Inflammatory macrophage (primary cell): ENCODE measurements at regions not wholly inside any gene's neighbourhood (a gene's known extent, or its start where the extent isn't known, plus 50 kb on each side); places are given as distances from the start of the nearest gene placed in this dataset.
"Not testable (repeated sequence)": the region's sequence is repeated elsewhere in the genome, so short reads cannot be mapped to it uniquely, and the experiment has no call there.

Experiments
- DNase-seq, 2 donors: peaks; one replicate each; pipeline ENCODE4 v3.0.0-alpha.2; 2020 to 2022

DNA sequence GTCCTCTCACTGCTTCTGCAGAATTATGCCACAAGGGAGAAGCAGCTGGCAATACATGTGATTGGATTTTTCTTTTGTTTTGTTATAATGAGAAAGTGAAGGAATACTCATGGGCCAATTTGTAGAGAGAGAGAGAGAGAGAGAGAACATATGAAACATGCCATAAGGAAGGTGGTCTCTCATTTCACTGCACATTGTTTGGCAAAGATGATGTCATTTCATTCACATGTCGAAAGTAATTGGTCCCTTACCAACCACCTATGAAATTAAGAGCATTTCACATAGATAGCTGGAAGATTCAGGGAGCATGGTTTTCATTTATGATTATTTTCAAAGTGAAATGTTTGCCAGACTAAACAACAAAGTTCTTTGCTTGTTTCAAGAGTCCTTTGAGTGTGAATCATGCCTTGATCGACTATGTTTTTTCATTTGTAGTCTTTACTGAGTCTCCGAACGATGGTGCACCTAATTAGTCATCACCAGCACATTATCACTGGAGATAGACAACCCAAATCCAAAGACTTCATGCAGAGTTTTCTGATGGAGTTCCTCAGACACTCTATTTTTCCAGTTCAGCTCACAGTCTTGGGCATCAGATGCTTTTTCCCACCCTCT, 130.1 kb upstream of the ZEB1 start:
- DNase-seq, result no peak

DNA sequence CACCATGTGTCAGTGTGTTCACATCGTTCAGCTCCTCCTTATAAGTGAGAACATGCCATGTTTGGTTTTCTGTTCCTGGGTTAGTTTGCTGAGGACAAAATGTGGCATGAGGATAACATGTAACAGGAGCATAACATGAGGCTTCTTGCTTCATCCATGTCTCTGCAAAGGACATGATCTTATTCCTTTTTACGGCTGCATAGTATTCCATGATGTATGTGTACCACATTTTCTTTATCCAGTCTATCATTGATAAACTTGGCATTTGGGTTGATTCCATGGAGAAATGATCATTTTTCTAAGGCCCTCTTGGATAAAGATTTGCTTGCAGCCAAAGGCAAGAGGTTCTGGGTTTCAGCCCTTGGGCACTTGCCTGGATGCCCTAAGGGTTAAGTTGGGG, 128.5 kb upstream of the ZEB1 start:
- DNase-seq, result no peak

DNA sequence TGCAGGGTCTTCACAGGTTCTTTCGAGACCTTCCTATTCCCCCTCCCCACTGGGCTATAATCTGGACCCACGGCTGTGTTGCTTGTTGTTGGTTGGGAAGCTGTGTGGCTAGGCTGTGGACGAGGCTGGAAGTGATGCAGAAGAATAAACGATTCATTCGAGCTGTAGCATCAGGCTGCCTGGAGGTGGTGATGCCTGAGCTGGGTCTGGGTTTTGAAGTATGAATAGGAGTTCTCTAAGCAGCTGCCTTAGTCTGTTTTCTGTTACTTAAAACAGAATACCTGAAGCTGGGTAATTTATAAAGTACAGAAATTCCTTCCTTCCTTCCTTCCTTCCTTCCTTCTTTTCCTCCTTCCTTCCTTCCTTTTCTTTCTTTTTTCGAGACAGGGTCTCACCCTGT, 126.5 kb upstream of the ZEB1 start:
- DNase-seq, result no peak

DNA sequence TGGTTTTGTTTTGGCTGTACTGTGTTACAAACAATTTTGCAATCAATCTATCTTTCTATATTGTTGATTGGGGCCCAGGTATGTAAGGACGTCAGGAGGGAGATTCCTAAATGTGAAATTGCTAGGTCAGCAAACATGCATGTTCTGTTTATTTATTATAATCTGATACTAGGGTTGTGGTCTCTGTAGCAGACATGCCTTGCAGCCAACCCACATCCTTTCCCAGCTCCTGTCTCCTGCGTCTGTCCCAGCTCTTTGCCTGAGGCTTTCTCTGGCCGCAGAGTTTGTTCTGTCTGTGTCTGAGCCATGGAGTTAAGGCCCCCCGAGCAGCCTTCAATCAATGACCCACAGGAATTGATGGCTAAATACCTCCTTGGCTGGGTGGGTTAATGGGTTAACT, 124.0 kb upstream of the ZEB1 start:
- no peak for DNase-seq

DNA sequence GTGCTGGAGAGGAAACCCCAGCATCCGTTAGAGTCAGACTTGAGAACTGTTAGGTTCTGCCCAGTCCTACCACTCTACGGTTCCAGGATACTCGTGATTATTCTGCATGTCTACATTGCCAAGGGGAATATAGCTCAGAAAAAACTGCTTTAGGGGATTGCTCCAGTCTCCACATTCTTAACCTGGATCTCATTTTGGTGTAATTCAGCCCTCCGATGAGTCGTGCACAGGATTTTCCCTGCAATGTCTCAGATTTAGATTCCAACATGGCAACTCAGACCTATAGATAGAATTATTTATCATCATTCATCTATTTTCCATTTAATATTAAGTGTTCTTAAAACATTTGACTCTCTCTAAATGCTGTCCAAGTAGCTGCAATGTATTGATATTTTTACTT, 121.1 kb upstream of the ZEB1 start:
- DNase-seq, result no peak

DNA sequence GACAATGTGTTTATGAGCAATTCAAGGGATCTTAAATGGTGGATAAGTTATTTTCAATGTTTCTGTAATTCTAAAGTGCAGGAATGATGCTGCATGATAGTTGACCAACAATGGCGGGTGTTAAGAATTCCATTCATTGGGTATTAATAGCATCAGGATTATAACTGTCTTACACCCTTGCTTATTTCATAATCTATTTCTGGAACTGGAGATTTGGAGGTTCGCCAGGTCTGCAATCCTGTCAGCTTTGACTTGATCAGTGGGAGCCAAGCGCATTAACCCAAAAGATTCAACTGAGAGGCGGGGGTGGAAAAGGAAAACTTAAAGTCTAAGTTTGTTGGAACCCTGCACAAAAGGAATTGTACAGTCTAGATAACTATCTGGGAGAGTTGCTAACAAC, 114.9 kb upstream of the ZEB1 start:
- no peak for DNase-seq

DNA sequence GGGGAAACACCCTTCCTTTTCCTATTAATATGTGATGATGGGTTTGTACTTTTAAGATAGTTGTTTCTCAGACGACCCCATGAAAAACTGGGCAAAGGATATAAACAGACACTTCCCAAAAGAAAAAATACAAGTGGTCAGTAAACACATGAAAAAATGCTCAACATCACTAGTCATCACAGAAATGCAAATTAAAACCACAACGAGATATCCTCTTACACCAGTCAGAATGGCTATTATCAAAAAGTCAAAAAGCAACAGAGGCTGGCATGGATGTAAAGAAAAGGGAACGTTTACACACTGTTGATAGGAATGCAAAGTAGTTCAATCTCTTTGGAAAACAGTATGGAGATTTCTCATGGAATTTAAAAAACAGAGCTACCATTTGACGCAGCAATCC, 111.4 kb upstream of the ZEB1 start:
- no peak for DNase-seq

DNA sequence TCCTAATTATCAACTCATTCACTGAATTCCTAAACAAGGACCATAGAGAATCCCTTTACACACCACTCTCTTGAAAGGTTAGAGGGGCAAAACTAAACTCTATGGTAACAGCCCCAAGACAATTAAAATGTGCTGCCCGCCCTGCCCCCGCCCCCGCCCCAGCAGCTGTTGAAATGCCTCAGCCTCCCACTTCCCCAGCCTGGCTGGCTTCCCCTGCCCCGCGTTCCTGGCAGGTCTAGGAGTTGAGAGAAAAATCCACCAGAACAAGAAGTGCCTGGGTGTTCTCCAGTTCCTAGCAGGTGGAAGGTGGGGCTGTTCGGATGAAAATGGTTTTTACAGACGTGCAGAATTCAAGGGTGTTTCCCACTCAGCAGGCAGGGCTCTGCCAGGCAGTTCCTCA, 109.5 kb upstream of the ZEB1 start:
- DNase-seq, result peak in 1 of 2 donors; percentile 36

DNA sequence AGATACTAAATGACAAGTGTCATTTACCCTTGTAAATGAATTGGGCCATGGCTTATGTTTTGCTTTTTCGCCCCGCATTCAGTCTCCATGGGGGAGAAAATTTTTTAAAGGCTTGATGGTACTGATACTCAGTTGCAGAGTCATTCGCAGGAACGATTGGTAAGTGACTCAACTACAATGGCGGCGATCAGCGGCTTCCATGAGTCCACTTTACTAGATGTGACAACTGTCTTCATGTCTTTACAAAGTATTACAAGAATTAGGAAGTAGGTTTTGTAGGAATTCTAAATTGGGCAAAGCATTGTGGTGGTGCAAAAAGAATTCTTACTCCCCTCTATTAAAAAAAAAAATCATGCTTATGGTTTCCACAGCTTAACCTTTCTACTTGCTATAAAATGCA, 108.8 kb upstream of the ZEB1 start:
- no peak for DNase-seq

DNA sequence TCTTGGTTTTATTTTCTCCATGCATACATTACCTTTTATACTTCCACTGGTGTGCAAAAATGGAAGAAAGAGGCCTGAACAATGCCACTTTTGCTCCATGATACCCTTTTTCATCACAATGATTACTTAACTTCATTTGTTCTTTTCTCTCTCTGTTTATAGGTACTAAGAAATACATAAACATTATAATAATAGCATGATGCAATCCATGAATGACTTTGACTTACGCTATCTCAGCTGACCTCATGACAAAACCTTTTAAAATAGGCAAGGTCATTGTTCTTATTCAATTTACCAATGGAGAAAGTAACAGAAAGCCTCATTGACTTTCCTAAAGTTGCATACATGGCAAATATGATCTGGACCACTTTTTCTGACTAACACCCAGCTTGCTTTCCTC, 105.1 kb upstream of the ZEB1 start:
- no peak for DNase-seq

DNA sequence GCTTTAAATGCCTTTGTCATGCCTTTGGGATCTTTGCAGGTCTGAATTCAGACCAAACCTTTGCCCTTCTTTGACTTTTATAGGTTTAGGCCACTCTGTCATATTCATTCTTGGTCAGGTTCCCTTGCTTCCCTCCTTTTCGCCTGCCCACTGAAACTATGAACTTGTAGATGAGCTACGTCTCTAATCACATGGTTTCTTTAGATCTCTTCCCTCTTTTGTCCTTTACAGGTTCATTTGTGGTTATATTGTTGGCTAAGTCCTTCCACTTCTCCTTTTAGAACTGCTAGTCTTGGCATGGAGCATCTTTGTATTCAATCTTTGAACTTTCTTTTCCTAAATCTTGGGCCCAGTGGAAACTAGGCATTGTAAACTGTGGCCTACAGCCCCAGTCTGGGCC, 104.0 kb upstream of the ZEB1 start:
- peak; percentile 34 to 69 for DNase-seq

DNA sequence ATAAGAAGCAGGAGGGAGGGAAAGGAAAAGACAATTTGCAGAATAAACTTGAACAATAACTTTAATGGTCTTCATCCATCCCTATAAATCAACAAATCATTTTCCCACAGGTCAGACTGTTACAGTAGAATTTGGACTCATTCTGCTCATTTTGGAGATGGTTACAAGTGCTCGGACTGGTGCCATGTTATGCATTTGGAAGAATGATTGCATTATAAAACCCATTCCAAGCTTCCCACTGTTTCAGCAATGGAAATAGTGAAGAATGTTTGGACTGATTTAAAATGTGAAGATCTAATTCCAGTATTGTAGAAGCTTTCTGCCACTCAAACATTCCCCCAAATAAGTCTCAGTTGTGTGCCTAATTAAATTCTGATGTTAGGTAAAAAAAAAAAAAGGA, 99.7 kb upstream of the ZEB1 start:
- DNase-seq, result no peak

DNA sequence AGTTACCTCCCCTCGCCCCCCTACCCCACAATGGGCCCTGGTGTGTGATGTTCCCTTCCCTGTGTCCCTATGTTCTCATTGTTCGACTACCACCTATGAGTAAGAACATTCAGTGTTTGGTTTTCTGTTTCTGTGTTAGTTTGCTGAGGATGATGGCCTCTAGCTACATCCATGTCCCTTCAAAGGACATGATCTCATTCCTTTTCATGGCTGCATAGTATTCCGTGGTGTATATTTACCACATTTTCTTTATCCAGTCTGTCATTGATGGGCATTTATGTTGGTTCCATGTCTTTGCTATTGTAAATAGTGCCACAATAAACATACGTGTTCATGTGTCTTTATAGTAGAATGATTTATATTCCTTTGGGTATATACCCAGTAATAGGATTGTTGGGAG, 90.2 kb upstream of the ZEB1 start:
- not testable (repeated sequence) for DNase-seq

DNA sequence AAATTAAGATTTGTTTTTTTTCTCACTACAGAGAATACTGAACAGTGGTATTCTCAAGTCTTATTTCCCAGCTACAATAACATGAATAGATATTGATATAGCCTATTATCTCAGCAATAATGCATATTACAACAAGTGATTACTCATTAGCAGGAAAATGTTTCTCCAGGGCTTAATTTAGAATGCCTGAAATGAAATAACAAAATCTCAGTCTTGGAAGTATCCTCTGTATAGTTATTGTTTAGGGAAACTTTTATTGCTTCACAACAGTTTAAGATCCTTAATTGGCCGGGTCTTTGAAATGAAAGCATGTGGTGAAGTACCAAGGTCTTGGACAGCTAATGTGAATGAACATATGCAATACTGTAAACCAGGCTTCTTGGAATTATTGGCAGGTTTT, 79.1 kb upstream of the ZEB1 start:
- DNase-seq, result no peak

DNA sequence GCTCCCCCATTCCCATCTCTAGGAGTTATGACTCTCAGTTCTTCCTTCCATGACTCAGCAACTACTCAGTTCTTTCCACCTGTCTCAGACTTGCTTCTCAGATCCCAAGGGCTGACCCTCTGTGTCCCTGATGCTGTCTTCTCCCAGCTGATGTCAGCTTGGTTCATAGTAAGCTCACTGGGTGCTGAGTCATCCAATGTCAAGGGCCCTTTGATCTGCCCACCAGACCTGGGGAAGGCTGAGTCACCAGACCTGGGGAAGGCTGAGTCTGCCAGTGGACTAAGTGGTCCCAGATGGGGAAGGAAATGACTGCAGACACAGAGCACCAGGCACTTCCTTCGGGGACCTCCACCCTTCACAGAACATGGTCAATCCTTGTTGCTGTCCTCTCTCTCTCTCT, 76.1 kb upstream of the ZEB1 start:
- peak; percentile 30 to 54 for DNase-seq

DNA sequence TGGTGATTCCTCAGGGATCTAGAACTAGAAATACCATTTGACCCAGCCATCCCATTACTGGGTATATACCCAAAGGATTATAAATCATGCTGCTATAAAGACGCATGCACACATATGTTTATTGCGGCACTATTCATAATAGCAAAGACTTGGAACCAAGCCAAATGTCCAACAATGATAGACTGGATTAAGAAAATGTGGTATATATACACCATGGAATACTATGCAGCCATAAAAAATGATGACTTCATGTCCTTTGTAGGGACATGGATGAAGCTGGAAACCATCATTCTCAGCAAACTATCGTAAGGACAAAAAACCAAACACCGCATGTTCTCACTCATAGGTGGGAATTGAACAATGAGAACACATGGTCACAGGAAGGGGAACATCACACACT, 67.9 kb upstream of the ZEB1 start:
- not testable (repeated sequence) for DNase-seq

DNA sequence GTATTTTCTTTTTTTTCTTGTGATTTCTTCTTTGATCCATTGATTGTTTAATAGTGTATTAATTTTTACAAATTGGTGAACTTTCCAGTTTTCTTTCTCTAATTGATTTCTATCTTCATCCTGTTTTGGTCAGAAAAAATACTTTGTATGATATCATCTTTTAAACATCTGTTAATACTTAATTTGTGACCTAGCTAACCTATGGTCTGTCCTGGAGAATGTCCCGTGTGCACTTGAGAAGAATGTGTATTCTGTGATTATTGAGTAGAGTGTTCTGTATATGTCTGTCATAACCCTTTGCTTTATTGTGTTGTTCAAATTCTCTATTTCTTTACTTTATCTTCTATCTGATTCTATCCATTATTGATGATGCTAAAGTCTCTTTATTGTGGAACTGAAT, 65.8 kb upstream of the ZEB1 start:
- no peak for DNase-seq

DNA sequence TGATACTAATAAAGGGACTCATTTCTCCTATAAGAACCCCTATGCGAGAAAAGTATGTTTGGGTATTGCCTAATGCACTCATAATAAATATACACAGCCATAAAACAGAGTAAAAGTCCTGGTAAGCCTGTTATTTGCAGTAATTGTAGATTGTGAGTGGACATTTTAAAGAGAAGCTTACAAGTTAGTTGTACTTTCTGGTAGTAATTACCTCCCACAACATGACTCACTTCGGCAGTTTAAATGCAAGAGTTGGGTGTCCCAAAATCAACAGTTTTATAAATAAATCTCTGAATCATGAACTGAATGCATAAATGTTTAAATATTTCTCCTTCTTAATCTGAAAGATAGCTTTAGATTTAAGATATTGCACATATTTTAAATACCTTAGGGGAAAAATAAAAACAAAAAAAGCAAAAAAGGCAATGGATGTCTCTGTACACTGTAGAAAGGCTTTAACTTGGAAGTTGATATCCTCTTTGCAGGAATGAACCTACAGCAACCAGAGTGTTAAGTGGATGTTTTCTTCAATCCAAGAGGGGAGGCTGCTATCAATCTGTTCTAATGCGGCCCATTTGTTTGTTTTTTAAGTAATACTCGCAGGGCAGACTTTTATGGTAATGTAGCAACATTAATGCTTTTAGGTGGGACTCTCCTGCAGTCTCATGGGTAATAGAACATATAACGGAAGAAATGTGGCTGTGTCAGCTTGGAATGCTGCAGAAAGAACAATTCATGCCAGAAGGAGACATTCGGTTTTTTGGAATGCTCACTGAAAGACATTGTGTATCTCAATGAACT, 57.3 kb upstream of the ZEB1 start:
- no peak for DNase-seq

DNA sequence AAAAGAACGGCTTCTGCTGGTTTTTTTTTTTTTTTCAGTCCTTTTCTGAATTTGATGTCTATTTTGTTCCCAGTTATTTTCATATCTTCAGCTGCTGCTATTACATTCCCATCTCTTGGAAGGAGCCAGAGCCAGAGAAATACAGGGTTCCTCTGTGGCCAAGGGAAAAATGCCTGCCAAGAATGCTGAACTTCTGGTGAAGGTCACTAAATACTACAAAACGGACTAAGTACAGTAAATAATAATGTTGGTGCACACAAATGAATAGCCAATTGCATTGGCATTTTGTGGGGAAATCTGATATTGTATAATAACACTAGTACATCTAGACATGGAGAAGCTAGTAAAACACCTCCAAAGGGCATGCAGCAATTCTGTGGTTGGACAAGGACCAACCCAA, 56.3 kb upstream of the ZEB1 start:
- no peak for DNase-seq

DNA sequence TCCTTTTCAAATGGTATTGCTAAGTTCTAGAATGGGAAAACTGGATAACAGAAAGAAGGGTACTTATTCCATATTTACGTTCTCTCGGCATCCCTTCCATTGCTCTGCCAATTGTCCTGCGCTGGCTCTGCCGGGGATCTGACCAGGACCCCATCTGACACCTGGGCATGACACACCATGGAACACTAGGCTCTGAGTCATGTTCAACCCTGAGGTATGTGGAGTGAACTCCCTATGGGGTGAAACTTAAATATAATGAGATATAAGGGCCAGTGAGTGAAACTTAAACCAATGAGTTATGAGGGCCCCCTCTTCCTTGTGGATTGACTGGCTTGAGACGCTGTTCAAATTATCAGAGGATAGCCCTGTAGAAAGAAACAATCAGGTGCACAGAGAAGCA, 55.1 kb upstream of the ZEB1 start:
- DNase-seq, result no peak

DNA sequence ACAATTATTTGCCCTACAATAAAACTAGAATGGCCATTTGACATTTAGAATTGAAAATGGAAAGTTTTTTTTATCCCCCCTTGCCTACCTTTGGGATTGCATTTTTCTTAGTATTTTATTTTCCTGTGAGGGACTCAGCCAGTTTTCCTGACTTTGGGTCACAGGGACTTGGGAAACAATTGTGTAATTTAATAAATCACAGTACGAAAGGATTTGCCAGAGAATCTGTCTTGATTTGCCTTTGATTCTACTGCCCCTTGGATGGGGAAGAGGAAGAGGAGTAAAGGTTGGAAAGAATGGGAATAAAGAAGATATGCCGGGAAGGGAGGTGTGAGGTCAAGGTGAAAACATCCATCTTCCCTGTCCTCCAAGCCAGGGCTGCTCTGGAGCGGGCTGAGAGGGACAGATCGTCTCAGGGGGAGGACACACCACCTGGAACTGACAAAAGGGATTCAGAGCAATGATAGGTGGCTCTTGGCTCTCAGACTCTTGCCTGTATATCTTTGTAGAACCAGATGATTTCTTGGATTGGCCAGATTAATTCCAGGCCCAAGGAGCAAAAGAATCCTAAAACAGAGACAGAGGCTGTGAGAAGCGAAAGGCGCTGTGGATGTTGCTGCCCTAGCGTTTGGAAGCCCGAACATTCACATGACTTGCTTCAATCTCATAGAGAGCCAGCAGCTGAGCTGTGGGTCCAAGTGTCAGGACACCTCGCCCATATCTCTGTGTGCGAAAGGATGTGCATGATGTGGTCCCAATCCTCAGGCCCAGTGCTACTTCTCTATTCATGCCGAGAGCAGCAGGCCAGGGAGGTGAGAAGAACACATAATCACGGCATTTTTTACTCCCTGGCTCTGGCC, 50.3 kb upstream of the ZEB1 start:
- no peak for DNase-seq
